Erythroblast (primary cell): ENCODE measurements at regions not wholly inside any gene's neighbourhood (a gene's known extent, or its start where the extent isn't known, plus 50 kb on each side); places are given as distances from the start of the nearest gene placed in this dataset.

Source experiments
- GATA1 ChIP-seq: IDR thresholded peaks from 2 replicates; pipeline ENCODE4 v1.6.1; 2011; ENCODE audit warnings: low read depth, mild to moderate bottlenecking, control low read depth, low read length, moderate library complexity
- POLR2A ChIP-seq: IDR thresholded peaks from 2 replicates; pipeline ENCODE4 v1.6.1; 2011; ENCODE audit warnings: mild to moderate bottlenecking, low read length

GRCh38 chr6:166779963-166780683, 153.1 kb upstream of the RPS6KA2 start:
- TF ChIP-seq POLR2A (no peak), GATA1 (no peak)
